Muscle of back (tissue), 3 donors: ENCODE measurements at regions not wholly inside any gene's neighbourhood (a gene's known extent, or its start where the extent isn't known, plus 50 kb on each side); places are given as distances from the start of the nearest gene placed in this dataset.

Experiments
- DNase-seq, 3 donors: peaks; one replicate each; pipeline versions ENCODE4 v3.0.0 to v3.0.0-alpha.2; 2013

- no peak for DNase-seq
These were observed 154.0 kb upstream of the KCNK2 start for GRCh38 chr1:214928574-214928973.

GRCh38 chr1:214933375-214933774, 149.2 kb upstream of the KCNK2 start:
- no peak for DNase-seq

DNA sequence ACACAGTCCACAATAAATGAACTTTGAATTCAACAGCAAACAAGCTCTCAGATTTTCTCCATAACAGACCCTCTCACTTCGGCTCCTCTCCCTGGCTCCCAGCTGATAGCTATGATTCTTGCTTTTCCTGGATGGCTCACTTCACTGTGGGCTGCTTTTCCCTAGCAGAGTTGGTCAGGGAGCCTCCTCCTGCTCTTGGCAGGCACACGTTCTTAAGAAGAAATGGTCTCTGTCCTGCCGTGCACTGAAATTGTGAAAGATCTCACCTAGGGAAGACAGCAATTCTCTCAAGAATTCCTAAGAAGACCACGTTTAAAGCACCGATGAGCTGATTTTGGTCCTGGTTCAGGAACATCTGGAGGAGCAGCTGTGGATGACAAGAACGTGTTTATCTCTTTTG, 148.5 kb upstream of the KCNK2 start:
- DNase-seq, result peak in 1 of 3 donors; percentile 27

DNA sequence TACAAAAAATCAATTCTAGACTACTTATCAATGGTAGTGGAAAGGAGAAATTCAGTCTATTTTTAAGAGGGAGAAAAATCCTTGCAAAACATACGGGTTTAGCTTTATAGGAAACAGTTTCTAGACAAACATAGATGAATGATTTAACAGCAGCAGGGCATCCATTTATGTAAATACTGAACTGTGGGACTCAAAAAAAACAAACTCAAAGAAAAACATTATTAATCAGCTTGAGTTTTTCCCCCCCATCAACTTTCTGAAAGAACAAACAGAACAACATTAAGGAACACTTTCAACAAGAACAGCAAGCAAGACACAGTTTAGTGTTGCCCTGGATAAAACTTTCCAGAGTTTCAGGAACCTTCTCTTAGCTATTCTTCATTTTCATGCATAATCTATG, 147.3 kb upstream of the KCNK2 start:
- DNase-seq, result no peak

DNA sequence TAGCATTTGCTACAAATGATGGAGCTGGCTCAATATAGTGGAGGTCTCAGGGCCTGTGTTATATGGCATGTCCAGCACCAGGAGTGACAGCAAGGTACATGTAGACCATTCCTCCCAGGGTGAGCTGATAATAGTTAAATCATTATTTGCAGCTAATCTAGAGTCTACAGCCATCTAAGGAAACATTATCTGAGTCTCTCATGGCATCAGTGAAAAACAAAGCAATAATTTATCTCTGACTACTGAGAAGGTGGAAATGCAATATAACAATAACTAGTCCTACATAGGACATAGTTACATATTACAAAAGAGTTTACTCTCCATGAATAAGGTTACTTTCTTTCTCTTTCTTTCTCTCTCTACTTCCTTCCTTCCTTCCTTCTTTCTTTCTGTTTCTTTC, 143.4 kb upstream of the KCNK2 start:
- no peak for DNase-seq

GRCh38 chr1:214941061-214941460, 141.5 kb upstream of the KCNK2 start:
- DNase-seq, result no peak

DNA sequence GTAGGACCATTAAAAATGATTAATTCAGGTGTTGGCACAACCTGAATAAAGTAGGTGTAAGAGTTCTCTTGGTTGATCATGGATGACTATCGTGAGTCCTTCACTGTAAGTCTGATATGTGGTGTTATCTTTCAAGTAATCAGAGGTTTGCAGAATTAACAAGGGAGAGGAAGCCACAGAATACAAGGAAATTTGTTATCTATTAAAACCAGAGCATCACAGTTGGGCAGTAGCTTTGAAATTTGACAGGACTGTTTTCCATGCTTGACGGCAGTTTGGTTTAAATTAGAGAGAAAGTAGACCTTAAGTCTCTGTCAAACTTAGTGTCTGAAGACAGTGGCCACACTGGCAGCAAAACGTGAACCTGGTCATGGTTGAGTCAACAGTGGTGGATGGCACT, 139.5 kb upstream of the KCNK2 start:
- no peak for DNase-seq

- no peak for DNase-seq
These were observed 135.9 kb upstream of the KCNK2 start for GRCh38 chr1:214946615-214947014.

DNA sequence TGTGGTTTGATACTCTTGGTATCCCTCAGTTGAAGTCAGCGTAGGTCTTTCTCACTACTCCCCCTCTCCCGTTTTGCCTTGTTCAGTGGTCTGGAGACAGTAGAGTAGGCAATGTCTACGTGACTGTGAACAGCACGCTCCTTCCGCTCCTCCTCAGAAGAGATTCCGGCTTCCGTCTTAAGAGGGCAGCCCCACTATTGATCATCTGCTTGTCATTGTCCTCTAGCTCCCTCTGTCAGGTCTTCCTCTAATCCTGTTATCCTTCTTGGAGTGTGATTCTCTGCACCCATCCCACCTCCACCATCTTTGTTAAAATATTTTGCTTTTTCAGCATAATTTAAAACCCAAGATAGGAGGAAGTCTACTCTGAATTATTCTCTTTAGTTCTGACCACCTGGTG, 129.9 kb upstream of the KCNK2 start:
- no peak for DNase-seq

DNA sequence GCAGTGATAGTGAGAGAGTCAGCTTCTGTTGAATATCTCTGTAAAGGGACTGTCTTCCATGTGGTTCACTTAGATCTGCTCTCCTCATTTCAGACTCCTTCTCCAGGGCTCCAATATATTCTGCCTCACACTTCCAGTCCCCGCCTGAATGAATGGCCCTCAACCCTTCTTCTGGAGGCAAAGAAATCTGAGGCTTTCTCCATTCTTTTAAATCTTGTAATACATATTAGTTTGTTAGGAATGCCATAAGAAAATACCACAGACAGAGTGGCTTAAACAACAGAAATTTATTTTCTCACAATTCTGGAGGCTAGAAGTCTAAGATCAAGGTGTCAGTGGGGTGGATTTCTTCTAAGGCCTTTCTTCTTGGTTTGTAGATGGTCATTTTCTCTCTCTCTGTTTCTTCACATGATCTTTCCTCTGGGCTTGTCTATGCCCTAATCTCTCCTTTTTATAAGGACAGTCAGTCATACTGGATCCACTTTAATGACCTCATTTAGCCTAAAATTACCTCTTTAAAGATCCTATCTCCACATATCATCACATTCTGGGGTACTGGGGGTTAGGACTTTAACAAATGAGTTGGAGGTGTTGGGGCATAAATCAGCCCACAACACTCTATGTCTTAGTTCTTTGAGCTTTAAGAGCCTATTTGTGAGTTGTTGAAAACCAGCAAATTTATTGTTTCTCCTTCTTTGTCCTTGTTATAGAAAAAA, 128.5 kb upstream of the KCNK2 start:
- no peak for DNase-seq

DNA sequence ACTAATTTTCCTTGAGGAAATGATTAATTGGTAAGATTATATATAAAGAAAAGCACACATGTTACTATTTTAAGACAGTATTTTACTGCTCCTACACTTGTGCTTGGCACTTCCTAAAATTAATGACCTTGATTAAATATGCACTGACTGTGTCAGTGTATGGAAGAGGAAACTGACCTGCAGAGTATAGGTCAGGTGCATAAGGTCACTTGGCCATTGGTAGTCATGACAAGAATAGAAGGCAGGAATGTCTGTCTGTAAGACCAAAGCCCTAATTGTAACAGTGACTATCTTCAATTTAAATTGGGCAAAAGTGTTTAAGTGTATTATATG, 128.0 kb upstream of the KCNK2 start:
- no peak for DNase-seq

DNA sequence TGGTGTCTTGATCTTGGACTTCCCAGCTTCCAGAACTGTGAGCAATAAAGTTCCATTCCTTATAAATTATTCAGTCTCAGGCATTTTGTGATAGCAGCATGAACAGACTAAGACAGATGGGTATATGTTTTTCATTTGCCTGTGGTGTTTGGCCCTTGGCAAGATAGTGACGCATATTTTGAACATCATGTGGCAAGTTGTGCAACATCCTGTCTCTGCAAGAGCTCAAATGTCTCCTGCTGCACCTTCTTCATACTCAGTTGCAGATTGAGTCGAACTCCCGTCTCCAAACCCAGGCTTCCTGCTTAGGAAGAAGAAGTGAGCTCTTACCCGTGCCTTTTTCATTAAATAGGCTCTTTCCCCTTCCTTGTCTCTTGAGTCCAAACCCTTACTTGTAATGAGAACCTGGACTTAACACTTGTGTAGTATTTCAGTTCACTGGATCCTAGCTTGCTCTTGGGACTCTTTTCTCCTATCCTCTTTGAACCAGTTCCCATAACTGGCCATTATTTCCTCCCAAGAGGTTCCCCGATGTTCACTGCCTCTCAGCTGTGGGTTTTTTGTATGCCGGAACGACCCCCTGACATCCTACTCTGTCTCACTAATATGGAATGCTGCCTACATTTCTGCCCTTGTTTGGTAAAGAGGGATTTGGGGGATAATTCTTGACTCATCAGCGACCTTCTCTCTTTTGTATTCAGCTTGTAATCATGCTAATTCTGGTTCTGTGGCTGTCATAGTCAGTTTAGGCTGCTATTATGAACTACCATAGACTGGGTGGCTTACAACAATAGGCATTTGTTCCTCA, 125.0 kb upstream of the KCNK2 start:
- peak in 2 of 3 donors; percentile 28 to 98 for DNase-seq

GRCh38 chr1:214958486-214958885, 124.1 kb upstream of the KCNK2 start:
- no peak for DNase-seq

DNA sequence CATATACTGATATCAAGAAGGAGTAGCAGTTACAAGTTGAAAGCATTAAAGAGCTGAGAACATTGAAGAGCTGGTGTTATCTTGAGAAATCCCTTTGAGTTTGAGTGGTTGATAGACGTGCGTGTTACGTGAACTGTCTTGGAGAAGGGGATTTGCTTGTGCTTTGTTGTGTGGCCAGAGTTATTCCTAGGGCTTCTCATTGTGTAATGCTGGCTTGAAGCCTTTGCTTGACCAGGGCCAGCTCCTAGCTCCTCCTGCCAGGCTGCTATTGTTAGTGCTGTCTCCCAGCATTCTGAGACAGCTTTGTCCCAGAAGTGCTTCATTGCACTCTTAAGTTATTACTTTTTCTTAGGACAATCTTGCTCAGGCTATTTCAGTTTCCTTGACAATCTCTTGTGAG, 116.2 kb upstream of the KCNK2 start:
- DNase-seq, result peak in 1 of 3 donors; percentile 12

- peak in 2 of 3 donors; percentile 16 to 65 for DNase-seq
These were observed 114.5 kb upstream of the KCNK2 start for GRCh38 chr1:214967865-214968575.

GRCh38 chr1:214970016-214970415, 112.5 kb upstream of the KCNK2 start:
- DNase-seq, result no peak

GRCh38 chr1:214971071-214971470, 111.5 kb upstream of the KCNK2 start:
- no peak for DNase-seq

- DNase-seq, result no peak
These were observed 108.5 kb upstream of the KCNK2 start for GRCh38 chr1:214974002-214974401.

DNA sequence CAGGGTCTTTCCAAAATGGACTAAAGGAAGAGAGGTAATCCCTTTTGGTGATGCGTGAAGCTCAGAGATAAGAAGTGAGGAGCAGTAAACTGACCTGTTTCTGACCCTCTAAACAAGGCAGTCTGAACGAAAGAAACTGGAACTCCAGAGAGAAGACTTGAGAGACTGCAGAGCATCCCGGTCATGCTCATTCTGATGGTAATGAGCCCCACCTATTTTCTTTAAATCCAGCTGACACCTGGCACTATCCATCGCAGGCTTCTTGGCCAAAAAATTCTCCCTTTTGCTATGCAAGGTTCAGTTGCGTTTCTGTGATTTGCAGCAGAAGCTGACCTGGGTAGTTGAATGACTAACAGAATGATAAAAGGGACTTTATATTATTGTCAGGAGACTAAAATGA, 105.9 kb upstream of the KCNK2 start:
- no peak for DNase-seq

DNA sequence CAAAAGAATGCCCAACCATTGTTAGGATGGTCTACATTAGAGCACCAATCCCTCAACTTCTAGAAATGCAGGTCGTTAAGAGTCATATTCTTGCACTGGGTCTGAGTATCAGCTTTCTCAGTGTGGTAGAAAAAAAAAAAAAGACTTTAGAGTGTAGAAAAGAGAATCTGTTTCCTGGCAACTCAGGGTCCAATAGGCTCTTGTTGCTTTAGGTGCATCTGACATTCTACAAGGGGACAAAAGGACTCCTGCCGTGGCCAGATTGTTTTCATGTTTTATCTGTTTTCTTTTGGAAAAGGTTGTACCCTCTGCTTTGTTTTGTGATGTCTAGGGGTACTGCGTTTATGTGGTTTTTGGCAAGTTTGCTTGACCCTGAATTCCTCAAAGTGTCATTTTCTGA, 105.4 kb upstream of the KCNK2 start:
- no peak for DNase-seq

- DNase-seq, result no peak
These were observed 104.7 kb upstream of the KCNK2 start for GRCh38 chr1:214977700-214978374.

GRCh38 chr1:214979191-214979590, 103.3 kb upstream of the KCNK2 start:
- DNase-seq, result no peak
